ENCODE measurements at regions not wholly inside any gene's neighbourhood (a gene's known extent, or its start where the extent isn't known, plus 50 kb on each side); places are given as distances from the start of the nearest gene placed in this dataset.

- TF ChIP-seq CTCF (IDR thresholded peaks at IDR 0.05) = no peak
- TF ChIP-seq POLR2A (IDR thresholded peaks at IDR 0.05) = no peak
Measured at GRCh38 chr5:148748702-148749392, 77.6 kb upstream of the ADRB2 start.
